ENCODE measurements at regions not wholly inside any gene's neighbourhood (a gene's known extent, or its start where the extent isn't known, plus 50 kb on each side); places are given as distances from the start of the nearest gene placed in this dataset.
A peak's percentile ranks its signal among the peaks of the same experiment; 100 is the strongest.

DNA sequence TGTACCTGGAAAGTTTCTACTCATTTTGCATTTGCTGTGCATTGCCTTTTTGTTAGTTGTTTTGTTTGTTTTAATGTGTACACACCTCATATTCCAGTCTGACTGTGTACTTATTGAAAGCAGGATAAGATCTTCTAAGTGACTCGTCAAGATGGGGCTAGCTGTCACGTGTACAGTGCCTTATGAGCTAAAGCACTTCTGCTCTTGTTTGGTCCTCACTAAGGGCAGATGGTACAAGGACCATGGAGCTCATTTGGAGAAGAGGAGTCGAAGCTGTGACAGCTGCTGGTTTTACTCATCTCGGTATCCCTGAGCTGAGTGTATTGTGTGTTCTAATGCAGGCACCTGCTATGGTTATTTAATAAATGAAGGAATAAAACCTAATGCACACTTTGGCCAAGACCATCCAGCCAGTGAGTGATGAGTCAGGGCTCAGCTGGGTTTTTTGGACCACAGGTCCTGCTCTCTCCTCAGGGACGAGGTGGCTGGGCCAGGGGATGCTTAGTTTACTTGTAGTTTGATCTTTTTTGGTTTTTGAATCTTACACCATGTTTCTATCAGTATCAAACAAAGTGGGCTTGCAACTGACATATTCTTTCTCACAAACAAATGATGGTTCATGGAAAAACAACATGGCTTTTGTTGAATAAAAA lies 152.5 kb upstream of the APCDD1 start:
- 0 out of 2 replicates have a peak overlapping the region, but pooled peaks have one; percentile 58 for H3K27ac ChIP-seq

DNA sequence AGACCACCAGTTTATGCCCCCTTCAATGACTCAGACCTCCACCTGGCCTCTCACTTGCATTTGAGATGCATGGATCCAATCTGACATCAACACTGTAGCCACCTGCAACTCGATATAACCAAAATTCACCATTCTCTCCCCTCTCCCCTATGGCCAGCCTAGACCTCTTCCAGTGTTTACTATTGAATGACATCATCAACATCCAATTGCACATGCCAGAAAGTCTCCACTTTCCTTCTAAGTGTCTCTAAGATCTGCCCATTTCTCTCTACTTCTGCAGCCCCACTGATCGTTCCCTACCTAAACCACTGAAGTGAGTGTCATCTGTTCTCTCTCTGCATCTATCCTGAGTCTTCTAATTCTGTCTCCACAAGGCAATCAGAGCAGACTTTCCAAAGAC lies 151.3 kb upstream of the APCDD1 start:
- Histone ChIP-seq H3K27ac (no peak overlapping the region), H3K36me3 (ENCODE audit: insufficient read depth, low read length) (no peaks in the 10 kb centered on the region), H3K9me3 (ENCODE audit: low read depth, low read length) (no peaks in the 10 kb centered on the region), H3K9ac (ENCODE audit: insufficient read length) (no peak overlapping the region), H3K4me3 (no peak overlapping the region)
- no peak for DNase-seq (ENCODE audit: low read depth, low spot score)
- no peak for TF ChIP-seq FOXP2 (optimal IDR thresholded peaks at IDR 0.05; ENCODE audit: control extremely low read depth, extremely low read length, insufficient read depth)
- TF ChIP-seq POLR2AphosphoS5 (IDR thresholded peaks at IDR 0.05; ENCODE audit: borderline replicate concordance, low read depth, low read length): no peak
- no peak for TF ChIP-seq EZH2 (IDR thresholded peaks at IDR 0.05)

More for the DNA sequence above, 152.5 kb upstream of the APCDD1 start:
- no peak for DNase-seq (ENCODE audit: low read depth, low spot score)
- TF ChIP-seq FOXP2 (optimal IDR thresholded peaks at IDR 0.05; ENCODE audit: control extremely low read depth, extremely low read length, insufficient read depth) (no peak), POLR2AphosphoS5 (IDR thresholded peaks at IDR 0.05; ENCODE audit: borderline replicate concordance, low read depth, low read length) (no peak), EZH2 (IDR thresholded peaks at IDR 0.05) (no peak)
- H3K36me3 ChIP-seq (ENCODE audit: insufficient read depth, low read length): no peaks in the 10 kb centered on the region
- no peaks in the 10 kb centered on the region for H3K9me3 ChIP-seq (ENCODE audit: low read depth, low read length)
- no peak overlapping the region for H3K9ac ChIP-seq (ENCODE audit: insufficient read length)
- H3K4me3 ChIP-seq: no peak overlapping the region

DNA sequence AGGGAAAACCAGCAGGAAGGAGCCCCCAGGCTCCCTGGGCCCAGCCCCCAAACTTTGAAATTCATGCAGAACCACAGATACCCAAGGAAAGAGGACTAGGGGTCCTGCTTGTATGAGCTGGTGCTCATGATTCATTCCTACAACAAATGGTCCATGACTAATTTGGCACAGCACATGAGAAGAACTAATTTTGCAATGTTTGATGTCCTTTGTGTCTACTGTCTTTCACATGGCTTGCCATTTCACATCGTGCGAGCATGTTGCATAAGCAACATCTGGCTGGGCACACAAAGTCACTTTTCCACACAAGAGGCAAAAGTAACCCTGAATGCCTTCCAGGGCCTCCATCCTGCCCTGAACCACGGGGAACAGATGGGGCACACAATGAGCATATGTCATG lies 149.6 kb upstream of the APCDD1 start:
- Histone ChIP-seq H3K9me3 (ENCODE audit: low read depth, low read length) (no peaks in the 10 kb centered on the region), H3K9ac (ENCODE audit: insufficient read length) (no peak overlapping the region), H3K36me3 (ENCODE audit: insufficient read depth, low read length) (no peaks in the 10 kb centered on the region), H3K4me3 (peak overlapping the region; percentile 20; the same call in 1 of the 2 replicates), H3K27ac (peak overlapping the region; percentile 80)
- TF ChIP-seq POLR2AphosphoS5 (IDR thresholded peaks at IDR 0.05; ENCODE audit: borderline replicate concordance, low read depth, low read length) (no peak), FOXP2 (optimal IDR thresholded peaks at IDR 0.05; ENCODE audit: control extremely low read depth, extremely low read length, insufficient read depth) (no peak), EZH2 (IDR thresholded peaks at IDR 0.05) (no peak)
- DNase-seq (ENCODE audit: low read depth, low spot score): peak; percentile 48

DNA sequence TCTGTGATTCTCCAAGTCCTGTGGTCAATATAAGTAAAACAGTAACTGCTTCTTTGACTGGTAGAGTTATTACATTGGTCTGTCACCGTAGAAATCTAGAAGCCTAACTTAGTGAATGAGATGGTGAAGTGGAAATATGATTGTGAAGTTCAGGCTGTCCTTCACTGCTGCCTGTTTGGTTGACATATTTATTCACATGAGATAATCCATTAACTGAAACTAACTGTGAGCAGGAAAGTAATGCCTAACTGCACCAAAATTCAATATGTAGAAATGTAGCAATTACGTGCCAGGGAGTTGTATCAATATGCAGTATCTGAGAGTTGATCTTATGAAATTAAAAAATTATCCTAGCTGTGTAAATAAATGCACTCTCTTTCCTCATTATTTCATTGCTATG lies 147.7 kb upstream of the APCDD1 start:
- Histone ChIP-seq H3K9me3 (ENCODE audit: low read depth, low read length) (no peaks in the 10 kb centered on the region), H3K9ac (ENCODE audit: insufficient read length) (no peak overlapping the region), H3K4me3 (no peak overlapping the region), H3K27ac (no peak overlapping the region), H3K36me3 (ENCODE audit: insufficient read depth, low read length) (no peaks in the 10 kb centered on the region)
- DNase-seq (ENCODE audit: low read depth, low spot score): no peak
- TF ChIP-seq POLR2AphosphoS5 (IDR thresholded peaks at IDR 0.05; ENCODE audit: borderline replicate concordance, low read depth, low read length) (no peak), FOXP2 (optimal IDR thresholded peaks at IDR 0.05; ENCODE audit: control extremely low read depth, extremely low read length, insufficient read depth) (no peak), EZH2 (IDR thresholded peaks at IDR 0.05) (no peak)

DNA sequence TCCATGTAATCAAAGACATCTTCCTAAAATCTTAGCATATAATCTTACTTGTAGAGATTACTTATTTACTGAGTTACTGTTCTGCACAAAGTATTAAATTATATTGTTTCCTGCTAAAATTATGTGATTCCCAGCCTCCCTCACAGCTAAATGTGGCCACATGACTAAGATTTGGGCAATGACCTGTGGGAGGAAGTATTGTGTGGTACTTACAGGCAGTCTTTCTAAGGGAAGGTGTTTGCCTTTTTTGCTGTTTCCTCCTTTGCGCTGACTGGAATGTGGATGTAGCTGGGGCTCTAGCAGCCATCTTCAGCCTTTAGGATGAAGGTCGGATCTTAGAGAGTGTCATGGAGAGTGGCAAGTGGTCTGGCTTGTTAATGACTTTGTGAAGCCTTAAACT lies 146.3 kb upstream of the APCDD1 start:
- TF ChIP-seq FOXP2 (optimal IDR thresholded peaks at IDR 0.05; ENCODE audit: control extremely low read depth, extremely low read length, insufficient read depth): no peak
- H3K9me3 ChIP-seq (ENCODE audit: low read depth, low read length): no peaks in the 10 kb centered on the region
- H3K27ac ChIP-seq: no peak overlapping the region
- H3K36me3 ChIP-seq (ENCODE audit: insufficient read depth, low read length): no peaks in the 10 kb centered on the region
- DNase-seq (ENCODE audit: low read depth, low spot score): no peak
- no peak overlapping the region for H3K4me3 ChIP-seq
- H3K9ac ChIP-seq (ENCODE audit: insufficient read length): no peak overlapping the region

DNA sequence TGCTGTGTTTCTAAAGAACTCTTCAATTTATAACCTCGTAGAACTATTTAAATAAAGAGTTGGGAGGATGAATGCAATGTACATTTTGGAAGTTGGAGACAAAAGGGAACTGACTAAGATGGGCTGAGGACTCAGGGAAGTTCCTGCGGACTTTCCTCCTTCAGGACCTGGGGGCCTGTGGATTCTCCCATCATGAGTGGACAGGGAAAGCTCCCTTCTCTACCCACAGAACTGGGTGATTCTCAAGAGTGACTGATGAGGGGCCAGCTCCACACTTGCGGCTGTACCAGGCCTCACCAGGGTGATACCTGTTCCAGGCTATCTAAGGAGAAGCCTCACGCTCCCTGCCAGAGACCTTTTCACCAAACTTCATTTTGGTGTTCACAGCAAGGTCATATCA lies 143.8 kb upstream of the APCDD1 start:
- no peak for DNase-seq (ENCODE audit: low read depth, low spot score)
- H3K36me3 ChIP-seq (ENCODE audit: insufficient read depth, low read length): no peaks in the 10 kb centered on the region
- TF ChIP-seq POLR2AphosphoS5 (IDR thresholded peaks at IDR 0.05; ENCODE audit: borderline replicate concordance, low read depth, low read length) (no peak), FOXP2 (optimal IDR thresholded peaks at IDR 0.05; ENCODE audit: control extremely low read depth, extremely low read length, insufficient read depth) (no peak)
- H3K4me3 ChIP-seq: no peak overlapping the region
- no peaks in the 10 kb centered on the region for H3K9me3 ChIP-seq (ENCODE audit: low read depth, low read length)
- no peak overlapping the region for H3K9ac ChIP-seq (ENCODE audit: insufficient read length)
- no peak overlapping the region for H3K27ac ChIP-seq

GRCh38 chr18:10312326-10313015 lies 142.0 kb upstream of the APCDD1 start:
- no peak overlapping the region for H3K27ac ChIP-seq
- no peaks in the 10 kb centered on the region for H3K9me3 ChIP-seq (ENCODE audit: low read depth, low read length)
- H3K36me3 ChIP-seq (ENCODE audit: insufficient read depth, low read length): no peaks in the 10 kb centered on the region
- no peak overlapping the region for H3K4me3 ChIP-seq
- TF ChIP-seq EZH2 (IDR thresholded peaks at IDR 0.05) (no peak), FOXP2 (optimal IDR thresholded peaks at IDR 0.05; ENCODE audit: control extremely low read depth, extremely low read length, insufficient read depth) (no peak)
- no peak for DNase-seq (ENCODE audit: low read depth, low spot score)
- no peak overlapping the region for H3K9ac ChIP-seq (ENCODE audit: insufficient read length)

DNA sequence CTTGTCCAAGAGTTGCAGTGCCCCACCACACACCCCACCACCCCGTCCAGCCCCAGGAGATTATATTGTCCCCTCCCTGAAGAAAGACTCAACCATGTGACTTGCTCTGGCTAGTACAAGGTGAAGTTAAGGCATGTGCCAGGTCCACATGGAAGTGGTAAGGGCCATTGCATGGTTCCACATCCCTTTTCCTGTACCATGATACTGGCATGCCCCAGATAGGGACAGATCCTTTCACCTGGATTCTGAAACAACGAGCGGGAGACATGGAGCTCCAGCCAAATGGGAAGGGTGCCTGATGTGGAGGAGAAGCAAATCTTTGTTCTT lies 141.5 kb upstream of the APCDD1 start:
- Histone ChIP-seq H3K27ac (no peak overlapping the region), H3K9ac (ENCODE audit: insufficient read length) (no peak overlapping the region), H3K4me3 (no peak overlapping the region), H3K9me3 (ENCODE audit: low read depth, low read length) (no peaks in the 10 kb centered on the region), H3K36me3 (ENCODE audit: insufficient read depth, low read length) (no peaks in the 10 kb centered on the region)
- TF ChIP-seq FOXP2 (optimal IDR thresholded peaks at IDR 0.05; ENCODE audit: control extremely low read depth, extremely low read length, insufficient read depth) (no peak), EZH2 (IDR thresholded peaks at IDR 0.05) (no peak), POLR2AphosphoS5 (IDR thresholded peaks at IDR 0.05; ENCODE audit: borderline replicate concordance, low read depth, low read length) (no peak)
- no peak for DNase-seq (ENCODE audit: low read depth, low spot score)

- H3K9ac ChIP-seq (ENCODE audit: insufficient read length): no peak overlapping the region
- no peak overlapping the region for H3K27ac ChIP-seq
- H3K36me3 ChIP-seq (ENCODE audit: insufficient read depth, low read length): no peaks in the 10 kb centered on the region
- TF ChIP-seq POLR2AphosphoS5 (IDR thresholded peaks at IDR 0.05; ENCODE audit: borderline replicate concordance, low read depth, low read length) (no peak), EZH2 (IDR thresholded peaks at IDR 0.05) (no peak), FOXP2 (optimal IDR thresholded peaks at IDR 0.05; ENCODE audit: control extremely low read depth, extremely low read length, insufficient read depth) (no peak)
- H3K9me3 ChIP-seq (ENCODE audit: low read depth, low read length): no peaks in the 10 kb centered on the region
- DNase-seq (ENCODE audit: low read depth, low spot score): no peak
- H3K4me3 ChIP-seq: no peak overlapping the region
Observed at GRCh38 chr18:10314066-10314465, 140.4 kb upstream of the APCDD1 start.
